ENCODE measurements at regions not wholly inside any gene's neighbourhood (a gene's known extent, or its start where the extent isn't known, plus 50 kb on each side); places are given as distances from the start of the nearest gene placed in this dataset.

DNA sequence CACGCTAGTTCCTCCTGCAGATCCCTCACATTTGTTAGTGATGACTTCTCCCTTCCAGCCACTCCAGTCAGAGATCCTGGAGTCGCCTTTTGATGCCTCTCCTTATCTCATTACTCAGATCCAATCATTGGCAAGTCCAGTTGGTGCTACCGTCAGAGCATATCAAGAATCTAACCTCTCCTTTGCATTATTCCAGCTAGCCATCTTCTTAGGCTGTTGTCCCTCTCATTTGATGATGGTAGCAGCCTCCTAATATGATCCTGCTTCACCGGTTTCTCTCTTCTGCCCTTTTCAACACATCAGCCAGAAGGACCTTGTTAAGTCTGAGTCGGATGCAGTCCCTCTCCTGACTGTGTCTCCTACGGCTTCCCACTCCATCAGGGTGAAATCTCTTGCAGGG is 305.6 kb downstream of the THBS2 start:
- TF ChIP-seq, protein P1, sequence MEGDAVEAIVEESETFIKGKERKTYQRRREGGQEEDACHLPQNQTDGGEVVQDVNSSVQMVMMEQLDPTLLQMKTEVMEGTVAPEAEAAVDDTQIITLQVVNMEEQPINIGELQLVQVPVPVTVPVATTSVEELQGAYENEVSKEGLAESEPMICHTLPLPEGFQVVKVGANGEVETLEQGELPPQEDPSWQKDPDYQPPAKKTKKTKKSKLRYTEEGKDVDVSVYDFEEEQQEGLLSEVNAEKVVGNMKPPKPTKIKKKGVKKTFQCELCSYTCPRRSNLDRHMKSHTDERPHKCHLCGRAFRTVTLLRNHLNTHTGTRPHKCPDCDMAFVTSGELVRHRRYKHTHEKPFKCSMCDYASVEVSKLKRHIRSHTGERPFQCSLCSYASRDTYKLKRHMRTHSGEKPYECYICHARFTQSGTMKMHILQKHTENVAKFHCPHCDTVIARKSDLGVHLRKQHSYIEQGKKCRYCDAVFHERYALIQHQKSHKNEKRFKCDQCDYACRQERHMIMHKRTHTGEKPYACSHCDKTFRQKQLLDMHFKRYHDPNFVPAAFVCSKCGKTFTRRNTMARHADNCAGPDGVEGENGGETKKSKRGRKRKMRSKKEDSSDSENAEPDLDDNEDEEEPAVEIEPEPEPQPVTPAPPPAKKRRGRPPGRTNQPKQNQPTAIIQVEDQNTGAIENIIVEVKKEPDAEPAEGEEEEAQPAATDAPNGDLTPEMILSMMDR (conservative IDR thresholded peaks at IDR 0.05), result no peak
- TF ChIP-seq EZH2 (IDR thresholded peaks at IDR 0.05; ENCODE audit: low read depth), result no peak
